K562 (cell line): ENCODE measurements at regions not wholly inside any gene's neighbourhood (a gene's known extent, or its start where the extent isn't known, plus 50 kb on each side); places are given as distances from the start of the nearest gene placed in this dataset.

Experiments used
- ATAC-seq: fragments of 200-7000 bp; cut with Tn5 transposase; 3 replicates; pipeline ENCODE4 v1.9.1; 2020; ENCODE audit warnings: moderate library complexity
- BruUV-seq: library from RNA; stranded (reverse); fragments of 400-500 nt; replicated peaks from 2 replicates; lab custom pipeline; 2021; lab: Mats Ljungman, UMichigan
- CTCF ChIA-PET: fragments of 300-600 bp; formaldehyde crosslinking; extraction: SDS; loops from one replicate; lab custom pipeline; 2021; ENCODE audit warnings: low intra/inter-chr PET ratio; lab: Yijun Ruan, JAX
- POLR2A ChIA-PET: fragments of 300-600, 350-650 bp; sonication (Branson Sonifier 250); formaldehyde crosslinking; extraction: SDS; loops from one replicate; lab custom pipeline; 2021; ENCODE audit warnings: antibody characterized with exemption, inconsistent platforms; lab: Yijun Ruan, JAX
- DNase-seq, 4 experiments: peaks; one replicate each; pipeline versions ENCODE4 v3.0.0 to v3.0.0-alpha.2; 2011 to 2018; ENCODE audit warnings: low spot score in 3 of 4, mixed read lengths in 3 of 4; ENCODE audit errors: extremely low read depth in 1 of 4
- FAIRE-seq: peaks from 2 replicates; lab custom pipeline; 2011; peaks lifted over from hg19 to GRCh38; lab: Jason Lieb, UNC
- H2AFZ ChIP-seq: 2 replicates; pipeline ENCODE4 v1.6.0; 2011; ENCODE audit warnings: low read depth, low read length, control low read depth, inconsistent platforms
- H3K27ac ChIP-seq: fragments of 200-600 bp; 3 replicates; pipeline ENCODE4 v1.8.0; 2011; ENCODE audit warnings: low read depth, mild to moderate bottlenecking, control low read depth, inconsistent platforms, low read length, moderate library complexity, mixed read lengths; ENCODE audit errors: extremely low read depth
- H3K27me3 ChIP-seq, 2 experiments: fragments of 300-600 bp in 1 of 2; 2 replicates in 1 of 2; 3 replicates in 1 of 2; pipeline versions ENCODE4 v1.6.0 to v1.8.0; 2011; ENCODE audit warnings: inconsistent platforms in 2 of 2, low read length in 2 of 2, mild to moderate bottlenecking in 1 of 2, mixed read lengths in 1 of 2, moderate library complexity in 1 of 2; ENCODE audit not compliant: control insufficient read depth in 2 of 2, insufficient read depth in 2 of 2
- H3K36me3 ChIP-seq: fragments of 300-600 bp; 3 replicates; pipeline ENCODE4 v1.8.0; 2011; ENCODE audit warnings: mild to moderate bottlenecking, low read length, inconsistent platforms; ENCODE audit not compliant: control insufficient read depth, insufficient read depth
- H3K4me1 ChIP-seq, 2 experiments: fragments of 200-600 bp in 1 of 2; replicated peaks in 1 of 2; 2 replicates in 1 of 2; 3 replicates in 1 of 2; pipeline versions ENCODE4 v1.5.1 to v1.8.0; 2011; ENCODE audit warnings: inconsistent platforms in 2 of 2, low read length in 2 of 2, mild to moderate bottlenecking in 1 of 2, mixed read lengths in 1 of 2, moderate library complexity in 1 of 2; ENCODE audit not compliant: control insufficient read depth in 2 of 2, insufficient read depth in 2 of 2
- H3K4me2 ChIP-seq: 2 replicates; pipeline ENCODE4 v1.6.1; 2011; ENCODE audit warnings: low read length, control low read depth, inconsistent platforms, mixed read lengths; ENCODE audit not compliant: insufficient read depth
- H3K4me3 ChIP-seq: fragments of 200-600 bp; sonication (generic), shearing (Covaris generic); 2 replicates; pipeline ENCODE4 v1.5.1; 2016; ENCODE audit warnings: control low read depth, inconsistent platforms
- H3K79me2 ChIP-seq: fragments of 200-600 bp; 3 replicates; pipeline ENCODE4 v1.8.0; 2011; ENCODE audit warnings: low read length, inconsistent platforms; ENCODE audit not compliant: control insufficient read depth, insufficient read depth
- H3K9ac ChIP-seq, 2 experiments: 2 replicates each; pipeline versions ENCODE4 v1.6.0 to v1.6.1; 2011; ENCODE audit warnings: low read depth in 2 of 2, low read length in 2 of 2, control low read depth in 1 of 2, inconsistent platforms in 1 of 2, mild to moderate bottlenecking in 1 of 2, mixed read lengths in 1 of 2; ENCODE audit not compliant: insufficient read depth in 1 of 2
- H3K9me1 ChIP-seq: one replicate; pipeline ENCODE4 v1.6.0; 2011; ENCODE audit warnings: inconsistent platforms, mild to moderate bottlenecking, low read length, moderate library complexity; ENCODE audit not compliant: control insufficient read depth, insufficient read depth
- H3K9me3 ChIP-seq: replicated peaks from 2 replicates; pipeline ENCODE4 v1.5.1; 2011; ENCODE audit warnings: low read depth, low read length, inconsistent platforms; ENCODE audit not compliant: control insufficient read depth, insufficient read depth
- H4K20me1 ChIP-seq: replicated peaks from 2 replicates; pipeline ENCODE4 v1.6.1; 2011; ENCODE audit warnings: low read length, inconsistent platforms, mixed read lengths; ENCODE audit not compliant: control insufficient read depth, insufficient read depth
- AFF1 ChIP-seq, 2 experiments: fragments of 450-650 bp; IDR thresholded peaks; 2 replicates each; pipeline ENCODE4 v1.6.1; 2018; ENCODE audit warnings: mild to moderate bottlenecking in 2 of 2, low read depth in 1 of 2; ENCODE audit not compliant: partially characterized antibody in 2 of 2
- CBX5 ChIP-seq: IDR thresholded peaks from 2 replicates; pipeline ENCODE4 v1.6.1; 2014; ENCODE audit warnings: low read depth, borderline replicate concordance
- E2F5 ChIP-seq: sonication (generic); formaldehyde crosslinking; IDR thresholded peaks from 2 replicates; pipeline ENCODE4 v1.8.0; 2022; ENCODE audit warnings: mild to moderate bottlenecking, missing genetic modification reagents
- ESRRA ChIP-seq: fragments of 450-650 bp; IDR thresholded peaks from 2 replicates; pipeline ENCODE4 v1.6.1; 2014; ENCODE audit warnings: low read depth, mild to moderate bottlenecking, moderate library complexity, borderline replicate concordance
- GABPB1 ChIP-seq: sonication (generic); formaldehyde crosslinking; IDR thresholded peaks from 2 replicates; pipeline ENCODE4 v1.8.0; 2022; ENCODE audit warnings: mild to moderate bottlenecking, missing genetic modification reagents
- ZNF57 ChIP-seq: fragments of 450-650 bp; formaldehyde crosslinking; IDR thresholded peaks from 2 replicates; pipeline ENCODE4 v1.4.0; 2020; ENCODE audit warnings: mild to moderate bottlenecking, moderate library complexity
- ZNF655 ChIP-seq: fragments of 250-450 bp; sonication (Bioruptor Pico); IDR thresholded peaks from 2 replicates; pipeline ENCODE4 v1.5.0; 2021
- WGBS: fragments of 100-300 bp; shearing (Covaris generic); methylation state at CpG from one replicate; pipeline ENCODE4 v1.1.6; 2016; ENCODE audit warnings: low coverage, mixed read lengths; ENCODE audit not compliant: insufficient coverage; ENCODE audit errors: missing lambda C conversion rate; 5-methylcytosine and 5-hydroxymethylcytosine counted together
- in situ Hi-C: fragments of 300-500 bp; cut with MboI; formaldehyde crosslinking; loops from 4 replicates; pipeline ENCODE4 v1.15.0; 2018; ENCODE audit warnings: inconsistent platforms, mixed read lengths
- intact Hi-C: fragments of 100-400 bp; cut with micrococcal nuclease; formaldehyde crosslinking; loops from 2 replicates; pipeline ENCODE4 v1.14.2; 2022

- TF ChIP-seq E2F5 (CRISPR knock-in tag) (no peak), ESRRA (no peak), ZNF655 (CRISPR knock-in tag) (no peak), CBX5 (no peak)
Measured at GRCh38 chr10:125550362-125550761, 132.6 kb downstream of the TEX36 start (continued).

- CTCF ChIA-PET = no interaction called here
- H3K4me3 ChIP-seq = no peak overlapping the region
- intact Hi-C loops = no loop called here
- POLR2A ChIA-PET = no interaction called here
- H2AFZ ChIP-seq = no peak overlapping the region
- FAIRE-seq (no peak), ATAC-seq (no peak), DNase-seq (no peak)
- no peak overlapping the region for H3K9ac ChIP-seq
- H3K27me3 ChIP-seq = peaks cover 4 to 37% of the 10 kb centered on the region in 2 experiments; a peak in 4 of 5 replicates
- H3K9me3 ChIP-seq = no peaks in the 10 kb centered on the region
- no TSS peak for BruUV-seq
- no peaks in the 10 kb centered on the region for H3K4me1 ChIP-seq
- no peak overlapping the region for H3K4me2 ChIP-seq
- TF ChIP-seq ZNF57 (CRISPR knock-in tag) (peak; percentile 90), GABPB1 (CRISPR knock-in tag) (no peak), AFF1 (IDR thresholded peaks at IDR 0.05; ENCODE audit: low read depth in 1 of 2, partially characterized antibody in 2 of 2) (no peak)
- no peaks in the 10 kb centered on the region for H3K36me3 ChIP-seq
- no peaks in the 10 kb centered on the region for H3K9me1 ChIP-seq
- no peaks in the 10 kb centered on the region for H4K20me1 ChIP-seq
- in situ Hi-C loops = no loop called here
- 2% methylated on average over 7 of the region's 7 CpGs for WGBS
- no peak overlapping the region for H3K27ac ChIP-seq
- H3K79me2 ChIP-seq = no peaks in the 10 kb centered on the region
Measured at GRCh38 chr10:125549653-125550052, 133.3 kb downstream of the TEX36 start.
